HEK293 (cell line): ENCODE measurements at regions not wholly inside any gene's neighbourhood (a gene's known extent, or its start where the extent isn't known, plus 50 kb on each side); places are given as distances from the start of the nearest gene placed in this dataset.

ENCODE experiments used
- CTCF ChIA-PET: fragments of 350-600 bp; formaldehyde crosslinking; extraction: SDS; loops from one replicate; lab custom pipeline; 2021; ENCODE audit warnings: antibody characterized with exemption; lab: Yijun Ruan, JAX
- POLR2A ChIA-PET: fragments of 300-600 bp; formaldehyde crosslinking; extraction: SDS; loops from one replicate; lab custom pipeline; 2020; ENCODE audit warnings: antibody characterized with exemption, inconsistent platforms; lab: Yijun Ruan, JAX
- H3K27ac ChIP-seq: fragments of 200-500 bp; sonication (Bioruptor generic); 2 replicates; pipeline ENCODE4 v1.5.1; 2014; ENCODE audit warnings: low read depth, low read length, control low read depth, inconsistent platforms; ENCODE audit errors: extremely low read depth
- H3K36me3 ChIP-seq, 2 experiments: fragments of 200-500 bp in 1 of 2; sonication (Bioruptor generic) in 1 of 2; 1 replicate in 1 of 2; 2 replicates in 1 of 2; pipeline ENCODE4 v1.5.1; 2014 to 2017; ENCODE audit warnings: inconsistent platforms in 2 of 2, low read length in 2 of 2; ENCODE audit not compliant: control insufficient read depth in 2 of 2, insufficient read depth in 1 of 2
- H3K4me1 ChIP-seq: fragments of 200-500 bp; sonication (Bioruptor generic); 2 replicates; pipeline ENCODE4 v1.5.1; 2014; ENCODE audit warnings: mild to moderate bottlenecking, low read length, inconsistent platforms; ENCODE audit not compliant: control insufficient read depth, insufficient read depth
- H3K4me3 ChIP-seq: 2 replicates; pipeline ENCODE4 v1.5.1; 2011; ENCODE audit warnings: low read depth, mild to moderate bottlenecking, control low read depth, low read length, moderate library complexity
- H3K9me3 ChIP-seq: fragments of 200-500 bp; sonication (Bioruptor generic); 2 replicates; pipeline ENCODE4 v1.5.1; 2014; ENCODE audit warnings: low read depth, low read length, inconsistent platforms; ENCODE audit not compliant: control insufficient read depth, insufficient read depth
- EGR2 ChIP-seq: fragments of 450-650 bp; formaldehyde crosslinking; IDR thresholded peaks from 2 replicates; pipeline ENCODE4 v1.5.1; 2016; ENCODE audit warnings: low read depth, missing biosample characterization, missing genetic modification characterization
- HOXC10 ChIP-seq: sonication (generic); formaldehyde crosslinking; IDR thresholded peaks from 2 replicates; pipeline ENCODE4 v1.8.1; 2023; ENCODE audit warnings: mild to moderate bottlenecking, missing genetic modification reagents
- PRDM10 ChIP-seq: fragments of 450-650 bp; formaldehyde crosslinking; IDR thresholded peaks from 2 replicates; pipeline ENCODE4 v1.5.1; 2016; ENCODE audit warnings: missing biosample characterization, missing genetic modification characterization
- PRDM6 ChIP-seq: fragments of 450-650 bp; formaldehyde crosslinking; IDR thresholded peaks from 2 replicates; pipeline ENCODE4 v1.5.1; 2017; ENCODE audit warnings: missing biosample characterization, missing genetic modification characterization
- TCF7L2 ChIP-seq: IDR thresholded peaks from 2 replicates; pipeline ENCODE4 v1.6.1; 2011; ENCODE audit warnings: low read depth, mild to moderate bottlenecking, inconsistent platforms, low read length, moderate library complexity, borderline replicate concordance
- ZBTB20 ChIP-seq: fragments of 450-650 bp; formaldehyde crosslinking; IDR thresholded peaks from 2 replicates; pipeline ENCODE4 v1.5.1; 2016; ENCODE audit warnings: missing biosample characterization, missing genetic modification characterization
- ZFP69B ChIP-seq: fragments of 450-650 bp; formaldehyde crosslinking; IDR thresholded peaks from 2 replicates; pipeline ENCODE4 v1.5.1; 2016; ENCODE audit warnings: missing biosample characterization, missing genetic modification characterization
- ZIC2 ChIP-seq: fragments of 450-650 bp; formaldehyde crosslinking; IDR thresholded peaks from 2 replicates; pipeline ENCODE4 v1.5.1; 2016; ENCODE audit warnings: missing biosample characterization, missing genetic modification characterization
- ZNF133 ChIP-seq: fragments of 450-650 bp; formaldehyde crosslinking; IDR thresholded peaks from 2 replicates; pipeline ENCODE4 v1.5.1; 2016; ENCODE audit warnings: missing biosample characterization, missing genetic modification characterization
- ZNF140 ChIP-seq: fragments of 450-650 bp; formaldehyde crosslinking; IDR thresholded peaks from 2 replicates; pipeline ENCODE4 v1.5.1; 2016; ENCODE audit warnings: missing biosample characterization, missing genetic modification characterization
- ZNF146 ChIP-seq: fragments of 450-650 bp; formaldehyde crosslinking; IDR thresholded peaks from 2 replicates; pipeline ENCODE4 v1.5.1; 2016; ENCODE audit warnings: missing biosample characterization, missing genetic modification characterization
- ZNF148 ChIP-seq: fragments of 450-650 bp; formaldehyde crosslinking; IDR thresholded peaks from 2 replicates; pipeline ENCODE4 v1.5.0; 2017; ENCODE audit warnings: missing biosample characterization, missing genetic modification characterization, borderline replicate concordance
- ZNF175 ChIP-seq: fragments of 450-650 bp; formaldehyde crosslinking; IDR thresholded peaks from 2 replicates; pipeline ENCODE4 v1.5.1; 2016; ENCODE audit warnings: missing biosample characterization, missing genetic modification characterization
- ZNF202 ChIP-seq: fragments of 450-650 bp; formaldehyde crosslinking; IDR thresholded peaks from 2 replicates; pipeline ENCODE4 v1.5.1; 2016; ENCODE audit warnings: missing biosample characterization, missing genetic modification characterization, borderline replicate concordance
- ZNF426 ChIP-seq: fragments of 450-650 bp; formaldehyde crosslinking; IDR thresholded peaks from 2 replicates; pipeline ENCODE4 v1.5.1; 2017; ENCODE audit warnings: missing biosample characterization, missing genetic modification characterization, mild to moderate bottlenecking, inconsistent platforms, moderate library complexity
- ZNF433 ChIP-seq: fragments of 450-650 bp; formaldehyde crosslinking; IDR thresholded peaks from 2 replicates; pipeline ENCODE4 v1.5.1; 2016; ENCODE audit warnings: missing biosample characterization, missing genetic modification characterization, low read depth
- ZNF518A ChIP-seq: fragments of 450-650 bp; formaldehyde crosslinking; conservative IDR thresholded peaks from 2 replicates; pipeline ENCODE4 v1.5.1; 2016; ENCODE audit warnings: low read depth, missing biosample characterization, missing genetic modification characterization
- ZNF548 ChIP-seq: fragments of 450-650 bp; formaldehyde crosslinking; IDR thresholded peaks from 2 replicates; pipeline ENCODE4 v1.5.1; 2016; ENCODE audit warnings: missing biosample characterization, missing genetic modification characterization
- ZNF560 ChIP-seq: fragments of 450-650 bp; formaldehyde crosslinking; IDR thresholded peaks from 2 replicates; pipeline ENCODE4 v1.5.1; 2017; ENCODE audit warnings: missing biosample characterization, missing genetic modification characterization, borderline replicate concordance
- ZNF701 ChIP-seq: fragments of 450-650 bp; formaldehyde crosslinking; IDR thresholded peaks from 2 replicates; pipeline ENCODE4 v1.5.1; 2016; ENCODE audit warnings: missing biosample characterization, missing genetic modification characterization
- ZNF747 ChIP-seq: fragments of 450-650 bp; formaldehyde crosslinking; IDR thresholded peaks from 2 replicates; pipeline ENCODE4 v1.5.1; 2016; ENCODE audit warnings: missing biosample characterization, missing genetic modification characterization
- ZNF792 ChIP-seq: fragments of 450-650 bp; formaldehyde crosslinking; IDR thresholded peaks from 2 replicates; pipeline ENCODE4 v1.5.1; 2016; ENCODE audit warnings: missing biosample characterization, missing genetic modification characterization

- ChIA-PET POLR2A (no interaction called here), CTCF (no interaction called here)
- H3K4me1 ChIP-seq, result no peaks in the 10 kb centered on the region
- no peaks in the 10 kb centered on the region for H3K9me3 ChIP-seq
- no peak overlapping the region for H3K4me3 ChIP-seq
- H3K27ac ChIP-seq, result no peak overlapping the region
- no peaks in the 10 kb centered on the region for H3K36me3 ChIP-seq
- TF ChIP-seq HOXC10 (no peak), ZNF426 (no peak), ZNF148 (no peak), TCF7L2 (no peak), ZNF146 (tag by site-specific recombination) (no peak), ZNF792 (tag by site-specific recombination) (no peak), ZNF701 (no peak), EGR2 (tag by site-specific recombination) (no peak), ZNF140 (tag by site-specific recombination) (no peak), ZFP69B (tag by site-specific recombination) (no peak)
Measured at GRCh38 chr1:105830571-105831146, 1225.8 kb upstream of the PRMT6 start.

GRCh38 chr1:105838071-105838470 lies 1218.4 kb upstream of the PRMT6 start:
- no peak overlapping the region for H3K27ac ChIP-seq
- no peaks in the 10 kb centered on the region for H3K36me3 ChIP-seq
- no peaks in the 10 kb centered on the region for H3K4me1 ChIP-seq
- POLR2A ChIA-PET, result no interaction called here
- no peak overlapping the region for H3K4me3 ChIP-seq
- CTCF ChIA-PET, result no interaction called here
- H3K9me3 ChIP-seq, result no peaks in the 10 kb centered on the region
- TF ChIP-seq ZNF548 (tag by site-specific recombination) (no peak), ZBTB20 (tag by site-specific recombination) (no peak), PRDM10 (tag by site-specific recombination) (no peak), ZIC2 (tag by site-specific recombination) (no peak), ZNF133 (tag by site-specific recombination) (no peak), ZNF433 (tag by site-specific recombination) (no peak), ZNF175 (tag by site-specific recombination) (no peak), ZNF202 (tag by site-specific recombination) (no peak), PRDM6 (tag by site-specific recombination) (no peak), ZNF747 (tag by site-specific recombination) (no peak), ZNF560 (tag by site-specific recombination) (no peak), ZNF518A (no peak)
